Ishikawa (cell line): ENCODE measurements at regions not wholly inside any gene's neighbourhood (a gene's known extent, or its start where the extent isn't known, plus 50 kb on each side); places are given as distances from the start of the nearest gene placed in this dataset.

Experiments used
- CEBPB ChIP-seq: IDR thresholded peaks from 2 replicates; pipeline ENCODE4 v1.6.1; 2012
- CREB1 ChIP-seq: IDR thresholded peaks from 2 replicates; pipeline ENCODE4 v1.6.1; 2012; ENCODE audit warnings: low read depth
- EP300 ChIP-seq: IDR thresholded peaks from 2 replicates; pipeline ENCODE4 v1.6.1; 2012; ENCODE audit warnings: borderline replicate concordance
- FOXM1 ChIP-seq: IDR thresholded peaks from 2 replicates; pipeline ENCODE4 v1.6.1; 2012; ENCODE audit warnings: low read depth, borderline replicate concordance
- MAX ChIP-seq: IDR thresholded peaks from 2 replicates; pipeline ENCODE4 v1.6.1; 2012
- RAD21 ChIP-seq: IDR thresholded peaks from 2 replicates; pipeline ENCODE4 v1.6.1; 2012; ENCODE audit warnings: low read depth
- REST ChIP-seq: IDR thresholded peaks from 2 replicates; pipeline ENCODE4 v1.6.1; 2012; ENCODE audit warnings: low read depth, mild to moderate bottlenecking
- TAF1 ChIP-seq: IDR thresholded peaks from 2 replicates; pipeline ENCODE4 v1.6.1; 2012; ENCODE audit warnings: low read depth, mild to moderate bottlenecking
- TCF12 ChIP-seq: IDR thresholded peaks from 2 replicates; pipeline ENCODE4 v1.6.1; 2012; ENCODE audit warnings: low read depth
- TEAD4 ChIP-seq: IDR thresholded peaks from 2 replicates; pipeline ENCODE4 v1.6.1; 2012
- USF1 ChIP-seq: IDR thresholded peaks from 2 replicates; pipeline ENCODE4 v1.6.1; 2012
- YY1 ChIP-seq: IDR thresholded peaks from 2 replicates; pipeline ENCODE4 v1.6.1; 2012; ENCODE audit warnings: low read depth
- ZBTB7A ChIP-seq: IDR thresholded peaks from 2 replicates; pipeline ENCODE4 v1.6.1; 2012; ENCODE audit warnings: low read depth

- TF ChIP-seq EP300: no peak
- TF ChIP-seq TEAD4: no peak
- no peak for TF ChIP-seq CEBPB
- TF ChIP-seq TCF12: no peak
- no peak for TF ChIP-seq RAD21
- no peak for TF ChIP-seq USF1
- no peak for TF ChIP-seq CREB1
- no peak for TF ChIP-seq TAF1
- no peak for TF ChIP-seq REST
- TF ChIP-seq YY1: no peak
- no peak for TF ChIP-seq MAX
- TF ChIP-seq ZBTB7A: no peak
- TF ChIP-seq FOXM1: no peak
Observed at GRCh38 chr1:41983451-41983850, 64.7 kb upstream of the HIVEP3 start.
